ENCODE measurements at regions not wholly inside any gene's neighbourhood (a gene's known extent, or its start where the extent isn't known, plus 50 kb on each side); places are given as distances from the start of the nearest gene placed in this dataset.
"Not testable (repeated sequence)": the region's sequence is repeated elsewhere in the genome, so short reads cannot be mapped to it uniquely, and the experiment has no call there.

DNA sequence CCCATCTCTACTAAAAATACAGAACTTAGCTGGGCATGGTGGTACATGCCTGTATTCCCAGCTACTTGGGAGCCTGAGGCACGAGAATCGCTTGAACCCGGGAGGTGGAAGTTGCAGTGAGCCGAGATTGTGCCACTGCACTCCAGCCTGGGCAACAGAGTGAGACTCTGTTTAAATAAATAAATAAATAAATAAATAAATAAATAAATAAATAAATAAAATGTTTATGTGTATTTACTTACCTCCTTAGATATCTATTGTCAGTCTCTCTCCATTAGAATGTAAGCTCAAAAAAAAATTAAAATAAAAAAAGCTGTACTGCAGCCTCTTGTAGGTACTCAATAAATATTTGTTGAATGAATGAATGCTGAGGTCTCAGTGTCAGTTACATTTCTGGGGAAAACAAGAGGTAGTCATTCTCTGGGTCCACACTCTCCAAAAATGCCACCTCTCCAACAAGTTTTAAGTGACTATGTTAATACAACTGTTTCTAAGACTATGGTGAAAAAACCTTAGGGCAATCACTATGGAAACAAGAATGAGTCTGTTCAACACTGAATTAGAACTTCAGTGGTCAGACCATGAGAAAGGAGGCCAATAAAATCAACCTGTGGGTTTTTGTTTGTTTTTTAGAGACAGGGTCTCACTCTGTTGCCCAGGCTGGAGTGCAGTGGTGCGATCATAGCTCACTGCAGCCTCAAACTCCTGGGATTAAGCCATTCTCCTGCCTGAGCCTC lies 76.2 kb upstream of the C16orf82 start:
- not testable (repeated sequence) for H3K36me3 ChIP-seq (ENCODE audit: control insufficient read depth, insufficient read depth, low read length); ATAC-seq (ENCODE audit: low read depth in 2 of 2); H3K4me3 Mint-ChIP-seq; H3K4me1 ChIP-seq (ENCODE audit: control insufficient read depth, insufficient read depth, low read length, poor library complexity, severe bottlenecking); H3K27ac Mint-ChIP-seq; H3K9me3 Mint-ChIP-seq; DNase-seq; H3K36me3 Mint-ChIP-seq; H3K27ac ChIP-seq (ENCODE audit: insufficient read depth, low read length, poor library complexity, severe bottlenecking); H3K4me1 Mint-ChIP-seq; H3K9me3 ChIP-seq (ENCODE audit: control insufficient read depth in 2 of 2, low read length in 2 of 2); H3K27me3 ChIP-seq (ENCODE audit: control insufficient read depth, insufficient read depth, low read length); H3K4me3 ChIP-seq (ENCODE audit: low read depth, low read length)
- peaks cover 20% of the 10 kb centered on the region for H3K27me3 Mint-ChIP-seq

DNA sequence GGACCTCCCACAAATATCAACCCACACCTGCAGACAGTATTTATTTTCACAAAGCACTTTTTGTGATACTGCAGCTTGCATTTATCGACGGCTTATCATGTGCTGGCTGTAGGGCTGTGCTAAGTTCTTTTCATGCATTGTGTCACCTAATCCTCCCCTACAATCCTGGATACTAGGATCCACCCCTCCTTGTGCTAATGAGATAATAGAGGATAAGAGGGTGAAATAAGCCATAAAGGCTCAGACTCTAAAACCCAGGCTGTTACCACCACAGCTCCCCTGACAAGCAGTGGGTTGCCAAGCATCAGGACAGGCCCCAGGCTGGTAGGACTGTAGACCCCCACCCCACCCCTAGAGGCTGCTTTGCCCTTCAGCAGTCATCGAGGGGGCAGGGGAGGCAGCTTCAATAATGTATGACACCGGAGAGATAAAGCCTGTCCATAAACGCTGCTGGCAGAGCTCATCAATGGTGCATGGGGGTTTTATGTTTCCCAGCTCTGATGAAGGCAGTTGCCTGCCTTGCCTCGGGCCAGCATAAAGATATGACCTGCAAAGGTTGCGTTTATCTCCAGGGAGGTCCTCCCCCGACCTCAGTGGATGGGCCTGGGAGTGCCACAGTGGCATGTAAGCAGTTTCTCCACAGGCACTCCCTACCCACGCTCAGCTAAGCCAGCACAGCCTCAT lies 73.9 kb upstream of the C16orf82 start:
- H3K36me3 Mint-ChIP-seq, result no peaks in the 10 kb centered on the region
- DNase-seq (no peak), ATAC-seq (ENCODE audit: low read depth in 2 of 2) (no peak)
- H3K4me1 Mint-ChIP-seq, result no peaks in the 10 kb centered on the region
- no peak overlapping the region for H3K4me3 Mint-ChIP-seq
- Histone ChIP-seq H3K4me3 (ENCODE audit: low read depth, low read length) (no peak overlapping the region), H3K27me3 (ENCODE audit: control insufficient read depth, insufficient read depth, low read length) (no peaks in the 10 kb centered on the region), H3K36me3 (ENCODE audit: control insufficient read depth, insufficient read depth, low read length) (no peaks in the 10 kb centered on the region), H3K4me1 (ENCODE audit: control insufficient read depth, insufficient read depth, low read length, poor library complexity, severe bottlenecking) (no peaks in the 10 kb centered on the region), H3K27ac (ENCODE audit: insufficient read depth, low read length, poor library complexity, severe bottlenecking) (no peak overlapping the region), H3K9me3 (ENCODE audit: control insufficient read depth in 2 of 2, low read length in 2 of 2) (peaks cover 0 to 2% of the 10 kb centered on the region in 2 experiments)
- no peak overlapping the region for H3K27ac Mint-ChIP-seq
- peaks cover 8% of the 10 kb centered on the region for H3K27me3 Mint-ChIP-seq
- peaks cover 0 to 9% (median 4%) of the 10 kb centered on the region in 7 donors for H3K9me3 Mint-ChIP-seq

DNA sequence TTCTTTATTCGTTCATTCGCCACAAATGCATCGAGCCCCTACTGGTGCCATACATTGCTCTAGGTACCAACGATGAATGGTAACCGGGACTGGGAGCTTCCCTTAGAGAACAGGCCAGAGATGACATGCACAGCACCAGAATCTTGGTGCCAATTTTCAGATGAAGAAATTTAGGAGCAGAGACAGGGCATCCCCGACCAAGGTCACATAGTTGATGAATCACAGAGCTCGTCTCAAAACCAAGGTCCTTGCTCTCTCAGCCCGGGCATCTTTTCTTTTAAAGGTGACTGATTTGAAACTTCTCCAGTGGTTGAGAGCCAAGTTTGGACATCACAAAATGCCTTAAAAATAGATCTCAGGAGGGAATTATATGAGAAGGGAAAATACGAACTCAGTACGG lies 73.2 kb upstream of the C16orf82 start:
- H3K9me3 Mint-ChIP-seq, result peaks cover 0 to 9% (median 4%) of the 10 kb centered on the region in 7 donors
- Histone ChIP-seq H3K27me3 (ENCODE audit: control insufficient read depth, insufficient read depth, low read length) (no peaks in the 10 kb centered on the region), H3K4me1 (ENCODE audit: control insufficient read depth, insufficient read depth, low read length, poor library complexity, severe bottlenecking) (no peaks in the 10 kb centered on the region), H3K9me3 (ENCODE audit: control insufficient read depth in 2 of 2, low read length in 2 of 2) (peaks cover 0 to 2% of the 10 kb centered on the region in 2 experiments), H3K27ac (ENCODE audit: insufficient read depth, low read length, poor library complexity, severe bottlenecking) (no peak overlapping the region), H3K36me3 (ENCODE audit: control insufficient read depth, insufficient read depth, low read length) (no peaks in the 10 kb centered on the region), H3K4me3 (ENCODE audit: low read depth, low read length) (no peak overlapping the region)
- peaks cover 8% of the 10 kb centered on the region for H3K27me3 Mint-ChIP-seq
- ATAC-seq (ENCODE audit: low read depth in 2 of 2) (no peak), DNase-seq (no peak)
- no peak overlapping the region for H3K27ac Mint-ChIP-seq
- H3K4me1 Mint-ChIP-seq, result no peaks in the 10 kb centered on the region
- no peak overlapping the region for H3K4me3 Mint-ChIP-seq
- no peaks in the 10 kb centered on the region for H3K36me3 Mint-ChIP-seq

DNA sequence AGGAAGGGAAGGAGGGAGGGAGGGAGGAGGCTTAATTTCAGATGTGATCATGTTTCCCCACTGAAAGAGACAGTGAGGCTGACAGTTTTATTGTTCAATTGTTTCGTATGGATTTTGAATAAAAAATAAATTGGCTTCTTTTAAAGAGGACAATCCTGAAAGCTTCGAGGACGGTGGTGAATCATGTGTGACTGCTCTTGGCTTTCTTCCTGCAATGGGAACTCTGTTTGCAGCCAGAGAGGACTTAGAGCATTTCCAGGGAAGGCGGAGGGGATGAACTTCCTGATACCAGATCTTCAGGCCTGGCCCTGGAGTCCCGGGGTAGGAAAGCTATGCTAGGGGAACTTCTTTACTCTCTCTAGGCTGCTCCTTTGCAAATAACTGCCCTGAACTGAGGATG lies 72.8 kb upstream of the C16orf82 start:
- Histone ChIP-seq H3K27me3 (ENCODE audit: control insufficient read depth, insufficient read depth, low read length) (no peaks in the 10 kb centered on the region), H3K9me3 (ENCODE audit: control insufficient read depth in 2 of 2, low read length in 2 of 2) (peaks cover 0 to 2% of the 10 kb centered on the region in 2 experiments), H3K4me3 (ENCODE audit: low read depth, low read length) (no peak overlapping the region), H3K27ac (ENCODE audit: insufficient read depth, low read length, poor library complexity, severe bottlenecking) (no peak overlapping the region), H3K4me1 (ENCODE audit: control insufficient read depth, insufficient read depth, low read length, poor library complexity, severe bottlenecking) (no peaks in the 10 kb centered on the region), H3K36me3 (ENCODE audit: control insufficient read depth, insufficient read depth, low read length) (no peaks in the 10 kb centered on the region)
- Mint-ChIP-seq H3K27me3 (peaks cover 8% of the 10 kb centered on the region), H3K4me3 (no peak overlapping the region), H3K27ac (no peak overlapping the region), H3K9me3 (peaks cover 0 to 9% (median 6%) of the 10 kb centered on the region in 7 donors), H3K4me1 (no peaks in the 10 kb centered on the region), H3K36me3 (no peaks in the 10 kb centered on the region)
- ATAC-seq (ENCODE audit: low read depth in 2 of 2) (no peak), DNase-seq (no peak)

DNA sequence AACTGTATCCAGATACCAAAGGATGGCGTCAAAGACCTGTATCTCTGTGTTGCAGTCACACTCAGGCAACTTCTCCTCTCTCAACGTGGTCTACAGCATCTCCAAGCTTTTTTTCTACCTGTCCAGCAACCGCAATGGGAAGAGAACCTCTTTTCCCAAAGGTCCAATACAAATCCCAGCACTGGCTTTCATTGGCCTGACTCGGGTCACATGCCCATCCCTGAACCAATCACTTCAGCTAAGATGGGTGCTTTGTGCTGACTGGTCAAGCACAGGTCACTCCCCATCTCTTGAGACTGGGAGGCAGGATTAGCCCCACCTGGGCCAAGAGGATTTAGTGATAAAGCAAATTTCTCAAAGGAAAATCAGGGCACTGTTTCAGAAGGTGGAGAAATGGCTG lies 71.2 kb upstream of the C16orf82 start:
- Mint-ChIP-seq H3K27ac (no peak overlapping the region), H3K4me3 (no peak overlapping the region), H3K9me3 (peaks cover 0 to 9% (median 6%) of the 10 kb centered on the region in 7 donors), H3K4me1 (no peaks in the 10 kb centered on the region), H3K36me3 (no peaks in the 10 kb centered on the region), H3K27me3 (peaks cover 8% of the 10 kb centered on the region)
- Histone ChIP-seq H3K27me3 (ENCODE audit: control insufficient read depth, insufficient read depth, low read length) (peaks cover 3% of the 10 kb centered on the region), H3K9me3 (ENCODE audit: control insufficient read depth in 2 of 2, low read length in 2 of 2) (peaks cover 0 to 2% of the 10 kb centered on the region in 2 experiments), H3K4me1 (ENCODE audit: control insufficient read depth, insufficient read depth, low read length, poor library complexity, severe bottlenecking) (no peaks in the 10 kb centered on the region), H3K36me3 (ENCODE audit: control insufficient read depth, insufficient read depth, low read length) (no peaks in the 10 kb centered on the region), H3K27ac (ENCODE audit: insufficient read depth, low read length, poor library complexity, severe bottlenecking) (no peak overlapping the region), H3K4me3 (ENCODE audit: low read depth, low read length) (no peak overlapping the region)
- DNase-seq, result no peak
- ATAC-seq (ENCODE audit: low read depth in 2 of 2), result no peak

DNA sequence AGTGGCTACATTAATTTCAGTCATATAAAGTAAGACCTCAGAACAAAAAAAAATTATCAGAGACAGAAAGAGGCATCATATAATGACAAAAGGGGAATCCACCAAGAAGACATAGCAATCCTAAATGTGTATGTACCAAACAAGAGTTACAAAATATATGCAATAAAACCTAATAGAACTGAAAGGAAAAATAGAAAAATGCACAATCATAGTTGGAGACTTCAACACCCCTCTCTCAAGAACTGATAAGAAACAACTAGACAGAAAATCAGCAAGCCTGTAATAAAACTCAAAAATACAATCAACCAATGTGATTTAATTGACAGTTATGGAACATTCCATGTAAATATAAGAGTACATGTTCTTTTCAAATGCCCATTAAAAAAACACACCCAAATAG lies 61.3 kb upstream of the C16orf82 start:
- DNase-seq, result no peak
- H3K27me3 Mint-ChIP-seq, result peaks cover 23% of the 10 kb centered on the region
- Histone ChIP-seq H3K9me3 (ENCODE audit: control insufficient read depth in 2 of 2, low read length in 2 of 2) (peaks cover 0 to 3% of the 10 kb centered on the region in 2 experiments), H3K4me3 (ENCODE audit: low read depth, low read length) (no peak overlapping the region), H3K4me1 (ENCODE audit: control insufficient read depth, insufficient read depth, low read length, poor library complexity, severe bottlenecking) (no peaks in the 10 kb centered on the region), H3K27ac (ENCODE audit: insufficient read depth, low read length, poor library complexity, severe bottlenecking) (no peak overlapping the region), H3K36me3 (ENCODE audit: control insufficient read depth, insufficient read depth, low read length) (no peaks in the 10 kb centered on the region), H3K27me3 (ENCODE audit: control insufficient read depth, insufficient read depth, low read length) (peaks cover 4% of the 10 kb centered on the region)
- ATAC-seq (ENCODE audit: low read depth in 2 of 2), result no peak
- H3K4me1 Mint-ChIP-seq, result no peaks in the 10 kb centered on the region
- no peaks in the 10 kb centered on the region for H3K36me3 Mint-ChIP-seq
- no peak overlapping the region for H3K4me3 Mint-ChIP-seq
- peaks cover 0 to 10% (median 3%) of the 10 kb centered on the region in 7 donors for H3K9me3 Mint-ChIP-seq
- no peak overlapping the region for H3K27ac Mint-ChIP-seq
